GM23248 (cell line): ENCODE measurements at regions not wholly inside any gene's neighbourhood (a gene's known extent, or its start where the extent isn't known, plus 50 kb on each side); places are given as distances from the start of the nearest gene placed in this dataset.

Source experiments
- DNase-seq: peaks from one replicate; pipeline ENCODE4 v3.0.0-alpha.2; 2015
- H2AFZ ChIP-seq: fragments of 200-600 bp; sonication (generic); 2 replicates; pipeline ENCODE4 v1.6.1; 2016; ENCODE audit warnings: antibody characterized with exemption
- H3F3A ChIP-seq: fragments of 200-600 bp; sonication (generic); 2 replicates; pipeline ENCODE4 v1.6.1; 2016; ENCODE audit warnings: mild to moderate bottlenecking, antibody characterized with exemption, mixed run types; ENCODE audit not compliant: insufficient read depth
- H3K27ac ChIP-seq: fragments of 200-600 bp; sonication (generic); 2 replicates; pipeline ENCODE4 v1.5.1; 2016; ENCODE audit warnings: mild to moderate bottlenecking
- H3K27me3 ChIP-seq: fragments of 200-600 bp; sonication (generic); replicated peaks from 2 replicates; pipeline ENCODE4 v1.6.1; 2016; ENCODE audit warnings: mild to moderate bottlenecking; ENCODE audit not compliant: insufficient read depth
- H3K36me3 ChIP-seq: fragments of 200-600 bp; sonication (generic); 2 replicates; pipeline ENCODE4 v1.6.1; 2016; ENCODE audit warnings: low read depth, mild to moderate bottlenecking
- H3K4me1 ChIP-seq: fragments of 200-600 bp; sonication (generic); 2 replicates; pipeline ENCODE4 v1.6.1; 2016; ENCODE audit warnings: mild to moderate bottlenecking; ENCODE audit not compliant: insufficient read depth
- H3K4me2 ChIP-seq: fragments of 200-600 bp; sonication (generic); one replicate; pipeline ENCODE4 v1.6.1; 2016; ENCODE audit warnings: mild to moderate bottlenecking; ENCODE audit not compliant: unreplicated experiment
- H3K4me3 ChIP-seq: fragments of 200-600 bp; sonication (generic); 2 replicates; pipeline ENCODE4 v1.5.1; 2016; ENCODE audit warnings: mild to moderate bottlenecking
- H3K79me2 ChIP-seq: fragments of 200-600 bp; sonication (generic); 2 replicates; pipeline ENCODE4 v1.6.1; 2016; ENCODE audit warnings: mild to moderate bottlenecking; ENCODE audit not compliant: insufficient read depth
- H3K9ac ChIP-seq: fragments of 200-600 bp; sonication (generic); 2 replicates; pipeline ENCODE4 v1.6.1; 2016; ENCODE audit warnings: mild to moderate bottlenecking
- H3K9me2 ChIP-seq: fragments of 200-600 bp; sonication (generic); 2 replicates; pipeline ENCODE4 v1.6.1; 2016; ENCODE audit warnings: mixed run types, mild to moderate bottlenecking, moderate library complexity; ENCODE audit not compliant: insufficient read depth
- H3K9me3 ChIP-seq: fragments of 200-600 bp; sonication (generic); one replicate; pipeline ENCODE4 v1.6.1; 2017; ENCODE audit warnings: low read depth
- H4K20me1 ChIP-seq: fragments of 200-600 bp; sonication (generic); 2 replicates; pipeline ENCODE4 v1.6.0; 2016; ENCODE audit not compliant: insufficient read depth
- EZH2 ChIP-seq: fragments of 200-600 bp; sonication (generic); IDR thresholded peaks from 2 replicates; pipeline ENCODE4 v1.6.1; 2018; ENCODE audit warnings: antibody characterized with exemption, mild to moderate bottlenecking; ENCODE audit not compliant: insufficient read depth, poor library complexity, severe bottlenecking
- EZH2phosphoT487 ChIP-seq: fragments of 200-600 bp; sonication (generic); IDR thresholded peaks from 2 replicates; pipeline ENCODE4 v1.6.1; 2018; ENCODE audit warnings: antibody characterized with exemption, moderate library complexity, mild to moderate bottlenecking, low read depth; ENCODE audit not compliant: insufficient read depth
- WGBS, 2 experiments: methylation state at CpG; one replicate each; pipeline ENCODE4 v1.1.6; 2015 to 2017; ENCODE audit warnings: low lambda C conversion rate in 2 of 2, low coverage in 1 of 2; ENCODE audit errors: missing lambda C conversion rate in 2 of 2; 5-methylcytosine and 5-hydroxymethylcytosine counted together
- in situ Hi-C: fragments of 300-500 bp; cut with MboI; formaldehyde crosslinking; loops from 2 replicates; pipeline ENCODE4 v1.15.0; 2020

GRCh38 chr7:106602062-106602461 is 58.9 kb downstream of the CCDC71L start:
- Histone ChIP-seq H3F3A (no peaks in the 10 kb centered on the region), H3K9me3 (no peaks in the 10 kb centered on the region), H3K4me2 (no peak overlapping the region), H3K4me1 (peaks cover 8% of the 10 kb centered on the region; the same call in 1 of the 2 replicates), H2AFZ (no peak overlapping the region), H3K9me2 (no peaks in the 10 kb centered on the region), H3K27ac (no peak overlapping the region), H3K27me3 (no peaks in the 10 kb centered on the region), H3K4me3 (no peak overlapping the region), H3K9ac (no peak overlapping the region), H3K79me2 (no peaks in the 10 kb centered on the region), H4K20me1 (no peaks in the 10 kb centered on the region), H3K36me3 (no peaks in the 10 kb centered on the region)
- in situ Hi-C loops: no loop called here
- no peak for DNase-seq
- 93 to 100% methylated on average over 1 of the region's 1 CpG for WGBS, 2 experiments
- TF ChIP-seq EZH2phosphoT487 (no peak), EZH2 (no peak)

DNA sequence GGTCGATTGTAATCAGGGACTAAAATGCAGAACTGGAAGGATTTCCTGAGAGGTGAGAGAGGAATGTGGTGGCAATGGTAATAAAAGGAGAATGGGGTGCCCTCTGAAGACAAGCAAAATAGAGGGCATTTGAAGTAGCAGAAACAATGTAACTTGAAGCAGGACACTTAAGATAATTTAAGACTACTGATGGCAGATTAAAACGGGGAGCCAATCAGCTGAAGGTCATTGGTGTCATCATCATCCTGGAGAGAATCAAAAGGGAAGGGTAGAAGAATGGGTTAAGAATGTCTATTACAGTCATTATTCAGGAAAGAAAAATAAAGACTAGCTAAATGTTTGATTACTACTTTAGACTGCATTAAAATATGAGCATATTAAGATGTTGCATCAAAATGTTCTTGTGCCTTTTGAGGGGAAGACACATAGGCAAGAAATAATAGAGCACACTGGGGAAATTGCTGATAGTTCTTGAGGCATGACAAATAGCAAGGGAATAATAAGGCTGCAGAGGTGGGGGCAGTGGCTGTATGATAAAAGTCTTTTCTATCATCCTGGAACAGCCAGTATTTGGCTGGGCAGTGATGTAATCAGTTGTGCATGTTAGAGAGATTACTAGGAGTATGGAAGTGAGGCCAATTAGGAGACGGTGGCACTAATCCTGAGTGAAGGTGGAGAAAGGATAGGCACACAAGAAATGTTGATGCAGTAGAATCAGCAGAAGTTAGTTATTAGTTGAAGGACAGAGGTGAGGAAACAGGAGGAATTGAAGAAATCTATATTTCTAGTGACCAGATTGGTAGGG is 60.2 kb downstream of the CCDC71L start:
- Histone ChIP-seq H3K4me3 (no peak overlapping the region), H3K27me3 (no peaks in the 10 kb centered on the region), H3K9me2 (no peaks in the 10 kb centered on the region), H3K4me2 (no peak overlapping the region), H3K79me2 (no peaks in the 10 kb centered on the region), H4K20me1 (no peaks in the 10 kb centered on the region), H3K9ac (no peak overlapping the region), H3K36me3 (no peaks in the 10 kb centered on the region), H3K9me3 (no peaks in the 10 kb centered on the region), H2AFZ (peak overlapping the region; percentile 26; the same call in 1 of the 2 replicates), H3K27ac (no peak overlapping the region), H3F3A (no peaks in the 10 kb centered on the region), H3K4me1 (peaks cover 8% of the 10 kb centered on the region; the same call in 1 of the 2 replicates)
- in situ Hi-C loops: no loop called here
- DNase-seq: no peak
- TF ChIP-seq EZH2 (no peak), EZH2phosphoT487 (no peak)
- 73 to 83% methylated on average over 3 of the region's 3 CpGs for WGBS, 2 experiments

GRCh38 chr7:106599343-106599698 is 61.6 kb downstream of the CCDC71L start:
- in situ Hi-C loops: no loop called here
- WGBS, 2 experiments: 44 to 47% methylated on average over 3 of the region's 3 CpGs

GRCh38 chr7:106598663-106599342 is 62.2 kb downstream of the CCDC71L start:
- in situ Hi-C loops: no loop called here
- no peak overlapping the region for H3K27ac ChIP-seq
- no peaks in the 10 kb centered on the region for H3F3A ChIP-seq
- H3K36me3 ChIP-seq: no peaks in the 10 kb centered on the region
- peak overlapping the region; percentile 70 for H3K4me3 ChIP-seq
- WGBS, 2 experiments: 14 to 17% methylated on average over 6 of the region's 6 CpGs
- peak overlapping the region; percentile 88 for H2AFZ ChIP-seq
- H3K9me2 ChIP-seq: no peaks in the 10 kb centered on the region
- peak; percentile 70 for DNase-seq
- H3K9me3 ChIP-seq: no peaks in the 10 kb centered on the region
- H4K20me1 ChIP-seq: no peaks in the 10 kb centered on the region
- H3K27me3 ChIP-seq: no peaks in the 10 kb centered on the region
- no peak for TF ChIP-seq EZH2
- TF ChIP-seq EZH2phosphoT487: no peak
- peak overlapping the region; percentile 52 for H3K9ac ChIP-seq
- no peaks in the 10 kb centered on the region for H3K79me2 ChIP-seq
- H3K4me2 ChIP-seq: peak overlapping the region; percentile 74
- H3K4me1 ChIP-seq: peaks cover 8% of the 10 kb centered on the region; the same call in 1 of the 2 replicates

More at GRCh38 chr7:106599343-106599698, 61.6 kb downstream of the CCDC71L start:
- H3K9ac ChIP-seq: no peak overlapping the region
- H3K4me1 ChIP-seq: peaks cover 8% of the 10 kb centered on the region; the same call in 1 of the 2 replicates
- no peaks in the 10 kb centered on the region for H3K27me3 ChIP-seq
- no peak overlapping the region for H3K27ac ChIP-seq
- TF ChIP-seq EZH2phosphoT487 (no peak), EZH2 (no peak)
- no peaks in the 10 kb centered on the region for H4K20me1 ChIP-seq
- H3K79me2 ChIP-seq: no peaks in the 10 kb centered on the region
- H3K36me3 ChIP-seq: no peaks in the 10 kb centered on the region
- no peaks in the 10 kb centered on the region for H3K9me3 ChIP-seq
- no peak for DNase-seq
- H3F3A ChIP-seq: no peaks in the 10 kb centered on the region
- no peak overlapping the region for H3K4me3 ChIP-seq
- no peaks in the 10 kb centered on the region for H3K9me2 ChIP-seq
- no peak overlapping the region for H3K4me2 ChIP-seq
- H2AFZ ChIP-seq: peak overlapping the region; percentile 88
